ENCODE measurements at regions not wholly inside any gene's neighbourhood (a gene's known extent, or its start where the extent isn't known, plus 50 kb on each side); places are given as distances from the start of the nearest gene placed in this dataset.

DNA sequence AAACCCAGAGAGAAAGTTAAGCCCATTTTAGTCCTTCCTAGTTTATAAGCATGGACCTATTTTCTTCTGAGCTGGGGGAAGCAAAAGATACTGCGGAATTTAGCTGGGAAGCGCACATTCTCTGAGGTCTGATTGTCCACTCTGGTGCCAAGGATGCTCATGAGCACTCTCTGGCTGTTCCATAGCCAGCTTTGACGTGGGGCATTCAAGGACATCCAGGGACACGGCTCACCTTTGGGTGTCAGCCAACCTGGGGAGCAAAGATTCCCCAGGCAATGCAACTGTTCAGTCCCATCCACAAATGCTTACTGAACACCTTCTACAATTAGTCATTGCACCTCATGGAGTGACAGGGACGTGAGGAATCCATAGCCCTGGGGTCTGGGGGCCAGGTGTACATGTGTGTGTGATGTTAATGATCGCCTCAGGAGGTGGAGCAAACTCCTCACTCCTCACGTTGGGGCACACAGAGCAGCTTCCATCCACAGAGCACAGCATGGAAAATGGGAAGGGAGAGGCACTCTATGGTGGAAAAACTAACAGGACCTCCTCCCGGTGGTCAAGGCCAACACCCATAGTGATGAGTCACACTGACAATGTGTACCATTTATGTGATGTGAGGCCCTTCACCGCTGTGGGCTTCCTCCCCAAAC, 67.5 kb upstream of the IGFBP3 start:
- TF ChIP-seq EZH2phosphoT487 (IDR thresholded peaks at IDR 0.05; ENCODE audit: borderline replicate concordance) = no peak
- TF ChIP-seq, protein P1, sequence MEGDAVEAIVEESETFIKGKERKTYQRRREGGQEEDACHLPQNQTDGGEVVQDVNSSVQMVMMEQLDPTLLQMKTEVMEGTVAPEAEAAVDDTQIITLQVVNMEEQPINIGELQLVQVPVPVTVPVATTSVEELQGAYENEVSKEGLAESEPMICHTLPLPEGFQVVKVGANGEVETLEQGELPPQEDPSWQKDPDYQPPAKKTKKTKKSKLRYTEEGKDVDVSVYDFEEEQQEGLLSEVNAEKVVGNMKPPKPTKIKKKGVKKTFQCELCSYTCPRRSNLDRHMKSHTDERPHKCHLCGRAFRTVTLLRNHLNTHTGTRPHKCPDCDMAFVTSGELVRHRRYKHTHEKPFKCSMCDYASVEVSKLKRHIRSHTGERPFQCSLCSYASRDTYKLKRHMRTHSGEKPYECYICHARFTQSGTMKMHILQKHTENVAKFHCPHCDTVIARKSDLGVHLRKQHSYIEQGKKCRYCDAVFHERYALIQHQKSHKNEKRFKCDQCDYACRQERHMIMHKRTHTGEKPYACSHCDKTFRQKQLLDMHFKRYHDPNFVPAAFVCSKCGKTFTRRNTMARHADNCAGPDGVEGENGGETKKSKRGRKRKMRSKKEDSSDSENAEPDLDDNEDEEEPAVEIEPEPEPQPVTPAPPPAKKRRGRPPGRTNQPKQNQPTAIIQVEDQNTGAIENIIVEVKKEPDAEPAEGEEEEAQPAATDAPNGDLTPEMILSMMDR (conservative IDR thresholded peaks at IDR 0.05; ENCODE audit: low read length) = no peak
